Left forelimb (tissue), 1 donor: ENCODE measurements at regions not wholly inside any gene's neighbourhood (a gene's known extent, or its start where the extent isn't known, plus 50 kb on each side); places are given as distances from the start of the nearest gene placed in this dataset.

Source experiments
- DNase-seq: peaks from one replicate; pipeline ENCODE4 v3.0.0-alpha.2; 2018; ENCODE audit warnings: low spot score

- DNase-seq, result peak; percentile 30
Measured at GRCh38 chr20:63087236-63087871, 80.6 kb upstream of the BHLHE23 start.

GRCh38 chr20:63086421-63087235 is 79.9 kb upstream of the BHLHE23 start:
- DNase-seq, result peak; percentile 52

GRCh38 chr20:63085151-63085861 is 78.5 kb upstream of the BHLHE23 start:
- peak; percentile 55 for DNase-seq

DNA sequence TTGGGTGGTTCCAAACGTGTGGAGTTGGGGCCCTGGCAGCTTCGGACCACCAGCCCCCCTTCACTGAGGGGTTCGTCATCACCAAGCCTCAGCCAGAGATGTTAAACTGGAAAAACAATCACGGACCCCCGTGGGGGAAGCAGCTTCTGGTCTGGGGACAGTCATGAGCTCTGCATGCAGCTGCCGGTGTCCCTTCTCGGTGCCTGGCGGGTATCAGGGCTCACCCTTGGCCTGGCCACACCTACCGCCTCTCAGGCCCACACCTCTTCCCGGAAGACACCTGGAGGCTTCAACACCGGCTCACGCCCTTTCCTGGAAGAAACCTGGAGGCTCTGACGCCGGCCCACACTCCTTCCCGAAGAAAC is 77.8 kb upstream of the BHLHE23 start:
- DNase-seq, result peak; percentile 48

- DNase-seq, result peak; percentile 42
Measured at GRCh38 chr20:63083831-63084562, 77.2 kb upstream of the BHLHE23 start.

DNA sequence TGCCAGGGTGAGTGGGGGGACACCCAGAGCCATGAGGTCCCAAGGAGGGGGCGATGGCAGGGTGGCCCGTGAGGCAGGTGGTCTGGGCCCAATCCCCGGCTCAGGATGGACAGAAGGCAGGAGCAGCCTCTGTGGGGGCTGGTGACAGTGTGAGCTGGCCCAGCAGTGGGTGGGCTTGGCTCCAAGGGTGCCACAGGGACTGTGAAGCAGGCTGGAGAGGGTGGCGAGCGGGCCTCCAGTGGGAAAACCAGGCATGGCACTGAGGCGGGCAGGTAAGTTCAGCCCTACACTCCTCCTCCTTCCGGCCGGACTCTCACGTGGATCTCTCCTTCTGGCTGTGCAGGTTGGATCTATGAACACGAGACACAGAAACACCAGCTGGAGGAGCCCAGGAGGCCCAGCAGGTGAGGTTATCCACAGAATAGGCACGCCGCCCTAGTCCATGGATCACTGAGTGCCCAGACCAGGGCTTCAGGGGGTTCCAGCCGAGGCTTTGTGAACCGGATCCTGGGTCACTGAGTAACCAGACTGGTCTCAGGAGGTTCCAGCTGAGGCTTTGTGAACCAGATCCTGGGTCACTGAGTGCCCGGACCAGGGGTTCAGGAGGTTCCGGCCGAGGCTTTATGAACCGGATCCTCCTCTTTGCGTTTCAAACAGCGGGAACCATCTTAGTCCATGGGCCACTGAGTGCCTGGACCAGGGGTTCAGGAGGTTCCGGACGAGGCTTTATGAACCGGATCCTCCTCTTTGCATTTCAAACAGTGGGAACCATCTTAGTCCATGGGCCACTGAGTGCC is 76.4 kb upstream of the BHLHE23 start:
- no peak for DNase-seq

DNA sequence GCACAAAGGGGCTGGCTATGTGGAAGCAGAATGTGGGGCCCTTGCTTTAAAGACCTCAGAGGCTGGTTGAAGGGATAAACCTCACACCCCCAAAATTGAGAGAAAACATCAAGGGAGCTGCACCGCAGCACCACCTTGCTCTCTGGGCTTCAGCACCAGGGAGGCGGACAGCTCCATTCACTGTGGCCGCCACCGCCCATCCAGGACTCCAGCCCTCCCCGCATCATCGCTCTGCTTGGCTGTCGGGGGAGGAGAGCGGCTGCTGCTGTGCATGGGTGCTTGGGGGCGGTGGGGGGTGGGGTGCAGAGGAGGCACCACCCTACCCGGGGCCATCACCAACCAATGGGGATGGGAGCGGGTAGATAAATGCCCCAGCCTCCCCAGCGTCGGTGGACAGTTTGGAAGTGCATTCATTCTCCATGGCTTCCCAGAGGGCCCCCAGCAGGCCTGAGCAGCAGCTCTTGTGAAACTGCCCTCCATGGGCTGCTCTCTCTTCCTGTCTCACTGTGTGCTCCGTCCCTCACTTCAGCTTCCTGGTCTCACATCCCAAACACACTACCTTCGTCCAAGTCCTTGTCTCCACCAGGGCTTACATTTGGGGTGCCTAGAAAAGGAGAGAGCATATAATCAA is 75.7 kb upstream of the BHLHE23 start:
- DNase-seq, result no peak

DNA sequence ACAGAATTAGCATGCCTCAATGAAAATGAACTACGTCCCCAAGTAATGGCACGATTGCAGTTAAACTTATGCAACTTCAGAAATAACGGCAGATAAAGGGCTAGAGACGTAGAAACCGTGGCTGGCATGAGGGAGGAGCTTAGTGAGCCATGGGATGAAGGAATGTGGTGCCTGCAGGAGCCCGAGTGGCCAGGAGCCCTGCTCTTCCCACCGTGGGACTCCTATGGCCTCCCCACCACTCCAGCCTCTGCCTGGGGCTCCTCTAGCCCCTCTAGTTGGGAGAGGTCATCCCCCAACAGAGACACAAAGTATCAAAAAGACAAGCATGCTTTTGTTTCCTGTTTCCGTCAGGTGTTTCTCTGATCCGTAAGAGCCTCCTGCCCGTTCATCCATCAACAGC is 75.1 kb upstream of the BHLHE23 start:
- no peak for DNase-seq

DNA sequence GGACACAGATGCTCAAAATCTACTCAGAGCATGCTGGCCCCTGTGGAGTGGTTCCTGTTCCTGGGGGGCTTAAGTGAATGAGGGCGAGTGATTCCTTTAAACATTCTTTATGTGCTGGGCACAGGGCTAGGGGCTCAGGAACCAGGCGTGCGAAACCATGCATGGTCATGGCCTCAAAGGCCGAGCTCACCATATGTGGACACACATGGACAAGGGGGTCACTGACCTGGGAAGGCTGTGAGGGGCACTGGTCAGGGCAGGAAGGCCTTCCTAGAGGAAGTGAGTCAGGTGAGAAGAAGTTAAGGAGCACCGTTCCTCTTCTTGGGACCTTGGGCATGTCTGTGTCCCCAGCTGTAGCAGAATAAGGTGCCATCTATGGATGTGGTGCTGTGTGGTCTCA is 74.6 kb upstream of the BHLHE23 start:
- no peak for DNase-seq

- DNase-seq, result no peak
Measured at GRCh38 chr20:63080811-63081210, 74.0 kb upstream of the BHLHE23 start.

DNA sequence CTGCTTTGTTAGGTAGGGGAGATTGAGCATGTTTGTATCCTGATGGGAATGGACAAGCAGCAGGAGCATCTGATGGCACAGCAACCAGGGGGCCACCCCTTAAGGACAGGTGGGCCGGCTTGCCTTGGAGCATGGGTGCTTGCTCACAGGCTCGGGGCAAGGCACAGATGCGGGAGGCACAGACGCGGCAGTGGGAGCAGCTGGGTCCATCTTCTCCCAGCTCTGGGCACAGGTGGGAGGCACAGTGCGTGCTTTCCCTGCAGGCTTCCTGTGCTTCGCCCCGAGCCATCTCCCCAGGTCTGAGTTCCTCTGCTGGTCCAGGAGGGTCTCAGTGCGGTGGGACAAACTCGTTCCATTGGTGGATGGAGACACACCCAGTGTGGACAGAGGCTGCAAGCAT is 73.6 kb upstream of the BHLHE23 start:
- DNase-seq, result no peak

GRCh38 chr20:63079971-63080370 is 73.2 kb upstream of the BHLHE23 start:
- no peak for DNase-seq

DNA sequence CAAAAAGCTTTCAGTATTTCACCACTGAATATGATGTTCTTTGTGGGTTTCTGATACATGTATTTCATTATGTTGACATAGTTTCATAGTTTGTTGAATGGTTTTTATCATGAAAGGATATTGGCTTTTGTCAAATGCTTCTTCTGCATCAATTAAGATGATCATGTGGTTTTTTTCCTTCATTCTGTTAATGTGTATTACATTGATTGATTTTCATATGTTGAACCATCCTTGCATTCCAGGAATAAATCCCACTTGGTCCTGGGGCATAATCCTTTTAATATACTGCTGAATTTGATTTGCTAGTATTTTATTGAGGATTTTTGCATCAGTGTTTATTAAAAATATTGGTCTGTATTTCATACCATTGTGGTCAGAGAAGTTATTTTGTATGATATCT is 70.9 kb upstream of the BHLHE23 start:
- DNase-seq, result no peak

- no peak for DNase-seq
Measured at GRCh38 chr20:63076421-63076820, 69.7 kb upstream of the BHLHE23 start.

DNA sequence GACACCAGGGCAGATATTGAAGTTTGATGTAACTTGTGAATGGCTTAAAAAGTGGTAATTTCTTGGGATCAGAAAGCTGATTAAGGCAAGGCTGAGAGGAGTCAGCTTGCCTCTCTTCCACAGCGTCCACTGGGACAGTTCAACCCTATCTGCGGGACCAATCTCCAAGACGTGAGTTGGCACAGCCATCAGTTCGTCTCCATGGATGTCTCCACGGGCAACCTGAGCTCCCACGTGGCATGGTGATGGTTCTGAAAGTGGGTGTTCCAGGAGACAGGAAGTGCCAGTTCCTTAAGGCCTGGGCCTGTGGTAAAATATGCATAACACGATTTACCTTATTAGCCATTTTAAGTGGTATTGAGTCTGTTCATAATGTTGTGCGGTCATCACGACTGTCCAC is 67.9 kb upstream of the BHLHE23 start:
- DNase-seq, result no peak

DNA sequence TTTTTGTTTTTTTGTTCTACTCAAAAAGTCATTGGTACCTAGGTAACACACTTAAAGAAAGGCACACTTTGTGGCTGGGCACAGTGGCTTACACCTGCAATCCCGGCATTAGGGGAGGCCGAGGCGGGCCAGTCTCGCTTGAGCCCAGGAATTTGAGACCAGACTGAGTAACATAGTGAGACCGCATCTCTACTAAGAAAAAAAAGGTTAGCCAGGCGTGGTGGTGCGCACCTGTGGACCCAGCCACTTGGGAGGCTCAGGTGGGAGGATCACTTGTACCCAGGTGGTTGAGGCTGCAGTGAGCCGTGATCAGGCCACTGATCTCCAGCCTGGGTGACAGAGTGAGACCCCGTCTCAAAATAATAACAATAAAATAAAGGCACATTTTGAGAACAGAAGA is 67.4 kb upstream of the BHLHE23 start:
- no peak for DNase-seq

DNA sequence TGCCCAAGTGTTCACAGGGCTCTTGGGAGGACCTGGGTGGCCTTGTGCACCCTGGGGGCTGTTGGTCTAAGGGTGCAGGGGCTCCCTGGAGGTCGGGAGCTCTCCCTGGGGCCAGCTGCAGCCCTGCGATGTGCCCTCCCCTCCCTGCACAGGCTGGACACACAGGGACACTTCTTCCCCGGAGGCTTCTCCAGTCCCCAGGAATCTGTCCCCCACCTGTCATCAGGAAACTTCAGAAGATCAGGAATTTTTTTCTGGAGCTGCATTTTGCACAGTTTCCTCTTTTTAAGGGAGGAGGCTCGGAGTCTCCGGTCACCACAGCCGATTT is 66.9 kb upstream of the BHLHE23 start:
- DNase-seq, result no peak

DNA sequence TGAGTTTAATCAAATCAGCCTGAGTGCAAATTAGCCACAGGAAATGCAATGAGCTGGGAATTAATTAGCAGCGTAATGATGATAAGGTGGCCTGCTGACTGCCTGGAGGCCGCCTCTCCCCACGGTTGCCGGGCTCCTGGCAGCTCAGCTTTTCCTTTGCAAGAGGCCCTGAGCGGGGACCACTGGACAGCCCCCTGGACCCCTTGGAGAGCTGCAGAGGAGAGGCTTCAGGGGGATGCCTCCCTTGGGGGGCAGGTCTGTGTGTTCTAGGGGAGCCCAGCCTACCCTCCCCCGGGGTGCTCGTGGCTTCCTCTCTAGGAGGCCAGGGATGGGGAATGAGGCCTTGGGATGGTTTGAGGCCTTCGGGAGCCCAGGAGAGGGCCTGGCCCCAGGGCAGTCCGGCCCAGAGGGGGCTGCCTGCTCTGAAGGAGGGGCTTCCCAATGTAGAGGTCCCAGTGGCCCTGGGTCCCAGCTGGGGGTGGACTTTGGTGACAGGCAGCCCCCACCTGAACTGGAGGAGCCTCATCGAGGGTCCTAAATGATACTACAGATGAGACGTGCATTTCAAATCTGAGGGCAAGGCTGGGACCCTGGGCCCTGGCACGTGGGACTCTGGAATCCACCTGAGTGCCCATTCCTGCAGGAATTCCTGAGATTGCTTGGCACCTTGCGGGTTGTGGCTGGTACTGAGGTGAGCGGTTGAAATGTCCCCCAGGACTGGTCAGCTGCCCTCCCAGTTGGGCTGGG is 66.4 kb upstream of the BHLHE23 start:
- no peak for DNase-seq

DNA sequence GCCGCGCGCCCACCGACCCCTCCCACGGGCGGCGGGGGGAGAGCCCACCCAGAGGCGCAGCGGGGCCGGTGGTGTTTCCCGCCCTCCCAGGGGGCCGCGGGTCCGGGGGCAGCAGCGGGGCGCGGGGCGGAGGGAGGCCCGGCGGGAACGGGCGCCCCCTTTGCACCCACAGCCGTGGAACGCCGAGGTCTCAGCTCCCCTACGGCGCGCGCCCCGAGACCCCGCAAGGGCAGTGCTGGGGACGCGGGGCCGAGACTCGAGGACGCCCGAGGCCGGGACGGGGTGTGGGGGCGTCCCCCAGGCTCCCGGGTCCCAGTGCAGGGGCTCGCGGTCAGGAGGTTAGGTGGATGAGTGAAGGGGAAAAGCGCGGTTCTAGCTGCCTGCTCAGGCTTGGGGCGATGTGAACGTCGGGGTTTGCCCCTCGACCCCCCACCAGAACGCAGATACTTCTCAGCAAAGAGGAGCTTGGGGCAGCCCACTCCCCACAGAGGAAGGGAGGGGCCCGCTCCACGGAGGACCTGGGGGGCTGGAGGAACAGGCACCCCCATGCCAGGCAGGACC is 65.5 kb upstream of the BHLHE23 start:
- DNase-seq, result no peak

DNA sequence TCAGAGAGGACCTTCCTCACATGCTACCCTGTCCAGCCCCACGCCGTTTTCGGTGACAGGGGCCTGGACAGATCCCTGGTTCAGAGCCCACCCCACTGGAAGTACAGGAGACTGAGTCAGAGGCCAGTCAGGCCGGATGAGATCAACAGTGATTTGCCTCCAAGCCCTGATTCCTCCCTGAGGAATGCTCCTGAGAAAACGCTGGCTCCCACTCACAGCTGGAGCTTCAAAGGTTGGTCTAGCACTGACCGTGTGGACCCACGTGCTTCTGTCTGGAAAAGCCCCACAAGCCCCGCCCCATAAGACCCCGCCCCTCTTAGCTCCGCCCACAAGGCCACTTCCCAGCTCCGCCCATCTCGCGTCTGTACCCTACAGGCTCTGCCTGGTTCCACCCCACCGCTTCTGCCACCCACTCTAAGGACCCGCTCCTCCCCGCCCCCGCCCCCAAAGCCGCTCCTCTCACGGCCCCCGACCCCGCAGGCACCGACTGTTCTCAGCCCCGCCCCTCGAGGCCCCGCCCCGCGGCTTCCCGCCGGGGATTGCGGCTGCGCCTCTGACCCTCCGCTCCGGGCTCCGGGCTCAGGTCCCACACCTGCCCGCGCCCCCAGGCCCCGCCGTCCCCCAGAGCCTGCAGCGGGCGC is 64.9 kb upstream of the BHLHE23 start:
- no peak for DNase-seq
